GM12878 (cell line): ENCODE measurements at regions not wholly inside any gene's neighbourhood (a gene's known extent, or its start where the extent isn't known, plus 50 kb on each side); places are given as distances from the start of the nearest gene placed in this dataset.

Experiments
- ATAC-seq: fragments of 200-7000 bp; cut with Tn5 transposase; 3 replicates; pipeline ENCODE4 v1.9.1; 2020; ENCODE audit warnings: mild to moderate bottlenecking, moderate library complexity
- BruUV-seq: library from RNA; stranded (reverse); fragments of 400-500 nt; replicated peaks from 2 replicates; lab custom pipeline; 2021; lab: Mats Ljungman, UMichigan
- CTCF ChIA-PET: fragments of 300-600 bp; sonication (Branson Sonifier 250); formaldehyde crosslinking; extraction: SDS; loops from one replicate; lab custom pipeline; 2021; ENCODE audit warnings: inconsistent platforms; lab: Yijun Ruan, JAX
- POLR2A ChIA-PET: fragments of 350-600 bp; formaldehyde crosslinking; extraction: SDS; loops from one replicate; lab custom pipeline; 2021; ENCODE audit warnings: inconsistent platforms; lab: Charles Lee
- RAD21 ChIA-PET: fragments of 300-600 bp; sonication (Branson Sonifier 250); formaldehyde crosslinking; loops from one replicate; lab custom pipeline; 2023; ENCODE audit warnings: antibody characterized with exemption; ENCODE audit not compliant: unreplicated experiment; lab: Charles Lee
- SMC1A ChIA-PET: fragments of 300-600 bp; sonication (Branson Sonifier 250); formaldehyde crosslinking; loops from one replicate; lab custom pipeline; 2023; ENCODE audit not compliant: unreplicated experiment, uncharacterized antibody; lab: Charles Lee
- DNase-seq: peaks from one replicate; pipeline ENCODE4 v3.0.0-alpha.2; 2011; ENCODE audit warnings: low read depth, low spot score
- FAIRE-seq: peaks from 3 replicates; lab custom pipeline; 2011; peaks lifted over from hg19 to GRCh38; lab: Jason Lieb, UNC
- H2AFZ ChIP-seq: 2 replicates; pipeline ENCODE4 v1.6.0; 2011; ENCODE audit warnings: low read depth, low read length, control low read depth; ENCODE audit not compliant: control insufficient read depth
- H3K27ac ChIP-seq: 2 replicates; pipeline ENCODE4 v1.5.1; 2011; ENCODE audit warnings: control low read depth; ENCODE audit not compliant: control insufficient read depth, insufficient read depth
- H3K27me3 ChIP-seq, 2 experiments: replicated peaks in 1 of 2; 2 replicates each; pipeline versions ENCODE4 v1.6.0 to v1.6.1; 2011; ENCODE audit warnings: low read length in 1 of 2; ENCODE audit not compliant: control insufficient read depth in 2 of 2, insufficient read depth in 2 of 2
- H3K36me3 ChIP-seq, 2 experiments: 2 replicates each; pipeline ENCODE4 v1.5.1; 2011; ENCODE audit warnings: low read length in 1 of 2; ENCODE audit not compliant: control insufficient read depth in 2 of 2, insufficient read depth in 2 of 2
- H3K4me1 ChIP-seq: 2 replicates; pipeline ENCODE4 v1.6.1; 2011; ENCODE audit warnings: mild to moderate bottlenecking, low read length, moderate library complexity, mixed read lengths; ENCODE audit not compliant: control insufficient read depth, insufficient read depth
- H3K4me2 ChIP-seq: 2 replicates; pipeline ENCODE4 v1.6.0; 2011; ENCODE audit warnings: control low read depth; ENCODE audit not compliant: control insufficient read depth, insufficient read depth
- H3K4me3 ChIP-seq: fragments of 200-600 bp; sonication (generic); 2 replicates; pipeline ENCODE4 v1.5.1; 2016
- H3K79me2 ChIP-seq: 2 replicates; pipeline ENCODE4 v1.6.0; 2011; ENCODE audit warnings: low read length; ENCODE audit not compliant: control insufficient read depth, insufficient read depth
- H3K9ac ChIP-seq: 2 replicates; pipeline ENCODE4 v1.8.0; 2011; ENCODE audit warnings: low read length, control low read depth, mixed read lengths; ENCODE audit not compliant: control insufficient read depth, insufficient read depth
- H3K9me3 ChIP-seq: replicated peaks from 3 replicates; pipeline ENCODE4 v1.5.1; 2011; ENCODE audit warnings: mild to moderate bottlenecking, low read length; ENCODE audit not compliant: control insufficient read depth, insufficient read depth
- H4K20me1 ChIP-seq: 2 replicates; pipeline ENCODE4 v1.6.0; 2011; ENCODE audit not compliant: control insufficient read depth, insufficient read depth
- HDAC6 ChIP-seq: fragments of 200-600 bp; sonication (generic); IDR thresholded peaks from one replicate; pipeline ENCODE4 v1.8.0; 2017; ENCODE audit warnings: antibody characterized with exemption; ENCODE audit not compliant: unreplicated experiment
- HDGF ChIP-seq: fragments of 450-650 bp; IDR thresholded peaks from 2 replicates; pipeline ENCODE4 v1.6.1; 2016; ENCODE audit warnings: antibody characterized with exemption
- IRF5 ChIP-seq: fragments of 450-650 bp; IDR thresholded peaks from 2 replicates; pipeline ENCODE4 v1.6.1; 2017; ENCODE audit warnings: borderline replicate concordance
- LARP7 ChIP-seq: fragments of 450-650 bp; IDR thresholded peaks from 2 replicates; pipeline ENCODE4 v1.6.1; 2017; ENCODE audit warnings: mild to moderate bottlenecking
- MAX ChIP-seq: IDR thresholded peaks from 2 replicates; pipeline ENCODE4 v1.6.1; 2012; ENCODE audit warnings: low read depth, low read length, improper control_type of control experiment
- MEF2B ChIP-seq: fragments of 450-650 bp; IDR thresholded peaks from 2 replicates; pipeline ENCODE4 v1.6.1; 2018; ENCODE audit warnings: mild to moderate bottlenecking, moderate library complexity; ENCODE audit not compliant: partially characterized antibody, poor library complexity, severe bottlenecking
- NFYB ChIP-seq: IDR thresholded peaks from 2 replicates; pipeline ENCODE4 v1.6.1; 2011; ENCODE audit warnings: low read depth, mild to moderate bottlenecking, low read length, improper control_type of control experiment, moderate library complexity; ENCODE audit not compliant: insufficient read depth
- PRDM15 ChIP-seq: fragments of 450-650 bp; formaldehyde crosslinking; IDR thresholded peaks from 2 replicates; pipeline ENCODE4 v1.4.0; 2020; ENCODE audit warnings: mild to moderate bottlenecking, moderate library complexity
- SRF ChIP-seq, 2 experiments: IDR thresholded peaks; 2 replicates each; pipeline ENCODE4 v1.6.1; 2011; ENCODE audit warnings: low read depth in 2 of 2, low read length in 2 of 2, mild to moderate bottlenecking in 1 of 2, moderate library complexity in 1 of 2
- STAT1 ChIP-seq: fragments of 450-650 bp; conservative IDR thresholded peaks from 2 replicates; pipeline ENCODE4 v1.6.1; 2014; ENCODE audit warnings: antibody characterized with exemption, mild to moderate bottlenecking
- TAF1 ChIP-seq: IDR thresholded peaks from 2 replicates; pipeline ENCODE4 v1.6.1; 2011; ENCODE audit warnings: mild to moderate bottlenecking, low read depth, low read length, borderline replicate concordance
- TARDBP ChIP-seq: IDR thresholded peaks from 2 replicates; pipeline ENCODE4 v1.6.1; 2016; ENCODE audit warnings: borderline replicate concordance
- TBL1XR1 ChIP-seq: IDR thresholded peaks from 2 replicates; pipeline ENCODE4 v1.6.1; 2012; ENCODE audit warnings: low read depth, low read length, improper control_type of control experiment
- TCF3 ChIP-seq: IDR thresholded peaks from 2 replicates; pipeline ENCODE4 v1.6.1; 2012; ENCODE audit warnings: low read depth, mild to moderate bottlenecking, low read length, borderline replicate concordance; ENCODE audit not compliant: insufficient read depth
- YY1 ChIP-seq: IDR thresholded peaks from 2 replicates; pipeline ENCODE4 v1.6.1; 2011; ENCODE audit warnings: low read depth, mild to moderate bottlenecking, low read length
- ZBTB33 ChIP-seq: fragments of 450-650 bp; IDR thresholded peaks from 2 replicates; pipeline ENCODE4 v1.6.1; 2017; ENCODE audit warnings: mild to moderate bottlenecking
- ZNF24 ChIP-seq: fragments of 450-650 bp; IDR thresholded peaks from 2 replicates; pipeline ENCODE4 v1.6.1; 2017; ENCODE audit warnings: antibody characterized with exemption, mild to moderate bottlenecking
- WGBS: methylation state at CpG from one replicate; pipeline ENCODE4 v1.1.6; 2016; ENCODE audit warnings: low lambda C conversion rate; ENCODE audit not compliant: insufficient replicate concordance, insufficient coverage; ENCODE audit errors: missing lambda C conversion rate; 5-methylcytosine and 5-hydroxymethylcytosine counted together
- in situ Hi-C: fragments of 300-500 bp; cut with MboI; formaldehyde crosslinking; loops from 9 replicates; pipeline ENCODE4 v1.14.3; 2018; ENCODE audit warnings: mixed read lengths
- intact Hi-C: fragments of 100-400 bp; cut with micrococcal nuclease; formaldehyde crosslinking; loops from one replicate; pipeline ENCODE4 v1.14.2; 2022; ENCODE audit not compliant: unreplicated experiment

GRCh38 chr1:239288820-239289554 lies 97.4 kb upstream of the CHRM3 start:
- Histone ChIP-seq H3K36me3 (no peaks in the 10 kb centered on the region), H3K79me2 (no peaks in the 10 kb centered on the region), H3K27me3 (no peaks in the 10 kb centered on the region), H3K9ac (no peak overlapping the region), H3K9me3 (no peaks in the 10 kb centered on the region), H3K4me2 (no peak overlapping the region), H2AFZ (no peak overlapping the region), H3K4me1 (no peaks in the 10 kb centered on the region), H4K20me1 (no peaks in the 10 kb centered on the region), H3K27ac (no peak overlapping the region), H3K4me3 (no peak overlapping the region)
- ChIA-PET SMC1A (no interaction called here), POLR2A (no interaction called here), CTCF (no interaction called here), RAD21 (no interaction called here)
- DNase-seq (no peak), ATAC-seq (no peak), FAIRE-seq (no peak)
- intact Hi-C loops (no loop called here), in situ Hi-C loops (no loop called here)
- no peak for TF ChIP-seq YY1
- TF ChIP-seq MEF2B = no peak
- TF ChIP-seq MAX = no peak
- no peak for TF ChIP-seq TARDBP
- no peak for TF ChIP-seq ZNF24
- TF ChIP-seq IRF5 = no peak
- TF ChIP-seq LARP7 = no peak
- TF ChIP-seq TAF1 = no peak
- TF ChIP-seq TBL1XR1 = no peak
- no peak for TF ChIP-seq TCF3
- TF ChIP-seq PRDM15 = no peak
- no peak for TF ChIP-seq STAT1
- TF ChIP-seq NFYB = no peak
- no peak for TF ChIP-seq HDGF
- TF ChIP-seq SRF (IDR thresholded peaks at IDR 0.05; ENCODE audit: low read depth in 2 of 2, low read length in 2 of 2) = no peak
- TF ChIP-seq ZBTB33 = no peak
- no peak for TF ChIP-seq HDAC6
- 0% methylated on average over 1 of the region's 1 CpG for WGBS
- BruUV-seq = no TSS peak
